Loucy (cell line): ENCODE measurements at regions not wholly inside any gene's neighbourhood (a gene's known extent, or its start where the extent isn't known, plus 50 kb on each side); places are given as distances from the start of the nearest gene placed in this dataset.

ENCODE experiments used
- H2AFZ ChIP-seq: fragments of 200-600 bp; sonication (generic); 2 replicates; pipeline ENCODE4 v1.6.0; 2016; ENCODE audit warnings: antibody characterized with exemption, mild to moderate bottlenecking, low read length, moderate library complexity
- H3F3A ChIP-seq: fragments of 200-600 bp; 2 replicates; pipeline ENCODE4 v1.6.0; 2016; ENCODE audit warnings: antibody characterized with exemption, low read depth, mild to moderate bottlenecking
- H3K27me3 ChIP-seq: fragments of 200-600 bp; sonication (generic); 2 replicates; pipeline ENCODE4 v1.6.1; 2014; ENCODE audit warnings: low read length, mild to moderate bottlenecking; ENCODE audit not compliant: insufficient read depth, poor library complexity, severe bottlenecking
- H3K36me3 ChIP-seq: fragments of 200-600 bp; sonication (generic); 2 replicates; pipeline ENCODE4 v1.6.1; 2016; ENCODE audit warnings: low read length; ENCODE audit not compliant: insufficient read depth
- H3K4me1 ChIP-seq: fragments of 200-600 bp; sonication (generic); 2 replicates; pipeline ENCODE4 v1.5.1; 2014; ENCODE audit warnings: low read length, mild to moderate bottlenecking; ENCODE audit not compliant: insufficient read depth, poor library complexity, severe bottlenecking
- H3K4me2 ChIP-seq: fragments of 200-600 bp; sonication (generic); 2 replicates; pipeline ENCODE4 v1.6.0; 2014; ENCODE audit warnings: antibody characterized with exemption, low read length, low read depth, mild to moderate bottlenecking; ENCODE audit not compliant: poor library complexity, severe bottlenecking
- H3K4me3 ChIP-seq: fragments of 200-600 bp; sonication (generic); 2 replicates; pipeline ENCODE4 v1.5.1; 2014; ENCODE audit warnings: low read length, mild to moderate bottlenecking, mixed read lengths; ENCODE audit not compliant: poor library complexity, severe bottlenecking
- H3K79me2 ChIP-seq: fragments of 200-600 bp; sonication (generic); 2 replicates; pipeline ENCODE4 v1.6.1; 2014; ENCODE audit warnings: low read length; ENCODE audit not compliant: insufficient read depth
- H3K9ac ChIP-seq: fragments of 200-600 bp; sonication (generic); 2 replicates; pipeline ENCODE4 v1.6.0; 2014; ENCODE audit warnings: mild to moderate bottlenecking, low read depth, low read length, moderate library complexity; ENCODE audit not compliant: poor library complexity, severe bottlenecking
- H3K9me2 ChIP-seq: fragments of 200-600 bp; sonication (generic); replicated peaks from 2 replicates; pipeline ENCODE4 v1.6.1; 2016; ENCODE audit warnings: low read depth, low read length, mixed read lengths
- H3K9me3 ChIP-seq: fragments of 200-600 bp; sonication (generic); 2 replicates; pipeline ENCODE4 v1.6.1; 2014; ENCODE audit warnings: mild to moderate bottlenecking, antibody characterized with exemption, low read length, low read depth; ENCODE audit not compliant: insufficient read depth
- H4K20me1 ChIP-seq: fragments of 200-600 bp; sonication (generic); 2 replicates; pipeline ENCODE4 v1.6.0; 2014; ENCODE audit warnings: antibody characterized with exemption, low read length, mild to moderate bottlenecking; ENCODE audit not compliant: insufficient read depth, poor library complexity, severe bottlenecking
- CTCF ChIP-seq: fragments of 200-600 bp; sonication (generic); conservative IDR thresholded peaks from 2 replicates; pipeline ENCODE4 v1.5.1; 2014; ENCODE audit warnings: mild to moderate bottlenecking, antibody characterized with exemption, low read length
- EZH2phosphoT487 ChIP-seq: fragments of 200-600 bp; IDR thresholded peaks from 2 replicates; pipeline ENCODE4 v1.6.1; 2018; ENCODE audit warnings: antibody characterized with exemption, mild to moderate bottlenecking, moderate library complexity, borderline replicate concordance

DNA sequence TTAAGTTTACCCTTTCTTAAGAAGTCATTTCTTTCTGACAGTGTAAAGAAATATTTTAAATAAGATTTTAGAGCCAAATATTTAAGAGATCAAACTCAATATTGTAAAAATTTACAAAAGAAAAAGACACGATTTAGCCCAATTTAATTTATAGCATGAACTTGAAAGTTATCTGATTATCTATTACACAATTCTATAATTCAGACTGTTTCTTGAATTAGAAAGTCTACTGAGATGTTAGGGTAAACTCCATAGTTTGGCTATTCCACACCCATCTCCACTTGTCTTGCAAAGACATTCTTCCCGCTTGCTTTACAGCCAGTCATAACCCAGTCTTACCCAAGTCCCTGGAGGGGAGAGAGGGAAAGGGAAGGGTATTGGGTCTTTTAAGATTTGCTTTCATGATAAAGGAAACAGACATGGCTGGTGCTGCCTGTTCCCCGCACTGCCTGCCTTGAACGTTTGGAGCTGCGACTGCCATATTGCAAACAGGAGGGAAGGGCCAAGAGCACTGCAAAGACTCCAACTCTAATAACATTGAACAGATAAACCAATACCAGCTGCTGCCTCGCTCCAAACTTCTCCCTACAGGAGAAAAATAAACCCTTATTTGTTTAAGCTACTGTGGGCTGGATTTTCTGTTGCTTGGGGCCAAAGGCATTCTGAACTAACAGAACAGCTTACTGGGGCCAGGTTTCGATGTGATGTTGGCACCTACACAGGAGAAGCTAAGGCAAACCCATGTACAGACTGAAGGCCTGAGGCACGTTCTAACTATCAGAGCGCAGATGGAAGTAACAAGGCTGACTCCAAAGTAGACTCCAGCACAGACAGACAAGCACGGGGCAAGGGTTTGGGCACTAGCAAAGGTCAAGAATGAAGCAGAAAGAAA, 552.3 kb upstream of the JARID2 start:
- H3K4me3 ChIP-seq = no peak overlapping the region
- no peaks in the 10 kb centered on the region for H3K36me3 ChIP-seq
- H2AFZ ChIP-seq = peak overlapping the region; percentile 50
- no peaks in the 10 kb centered on the region for H3K9me3 ChIP-seq
- no peaks in the 10 kb centered on the region for H3F3A ChIP-seq
- no peaks in the 10 kb centered on the region for H4K20me1 ChIP-seq
- H3K9me2 ChIP-seq = no peaks in the 10 kb centered on the region
- TF ChIP-seq CTCF (no peak), EZH2phosphoT487 (no peak)
- no peak overlapping the region for H3K4me2 ChIP-seq
- no peaks in the 10 kb centered on the region for H3K79me2 ChIP-seq
- no peak overlapping the region for H3K9ac ChIP-seq
- H3K27me3 ChIP-seq = no peaks in the 10 kb centered on the region
- no peaks in the 10 kb centered on the region for H3K4me1 ChIP-seq

- Histone ChIP-seq H3K4me2 (no peak overlapping the region), H3K4me3 (no peak overlapping the region), H3K9me2 (no peaks in the 10 kb centered on the region)
These were observed 551.6 kb upstream of the JARID2 start for GRCh38 chr6:14694308-14694707.

GRCh38 chr6:14695579-14695978, 550.3 kb upstream of the JARID2 start:
- TF ChIP-seq CTCF (no peak), EZH2phosphoT487 (no peak)
- no peaks in the 10 kb centered on the region for H3K36me3 ChIP-seq
- no peaks in the 10 kb centered on the region for H4K20me1 ChIP-seq
- no peak overlapping the region for H3K9ac ChIP-seq
- H3F3A ChIP-seq = no peaks in the 10 kb centered on the region
- no peaks in the 10 kb centered on the region for H3K9me2 ChIP-seq
- H3K27me3 ChIP-seq = no peaks in the 10 kb centered on the region
- no peaks in the 10 kb centered on the region for H3K4me1 ChIP-seq
- H3K4me2 ChIP-seq = no peak overlapping the region
- no peak overlapping the region for H2AFZ ChIP-seq
- H3K4me3 ChIP-seq = no peak overlapping the region
- H3K9me3 ChIP-seq = no peaks in the 10 kb centered on the region
- H3K79me2 ChIP-seq = no peaks in the 10 kb centered on the region

More at GRCh38 chr6:14694308-14694707, 551.6 kb upstream of the JARID2 start:
- TF ChIP-seq EZH2phosphoT487 (no peak), CTCF (no peak)
- Histone ChIP-seq H2AFZ (no peak overlapping the region), H3K4me1 (no peaks in the 10 kb centered on the region), H3F3A (no peaks in the 10 kb centered on the region), H3K27me3 (no peaks in the 10 kb centered on the region), H4K20me1 (no peaks in the 10 kb centered on the region), H3K36me3 (no peaks in the 10 kb centered on the region), H3K9ac (no peak overlapping the region), H3K79me2 (no peaks in the 10 kb centered on the region), H3K9me3 (no peaks in the 10 kb centered on the region)
